Activated T-helper 1 cell treated with anti-CD3 and anti-CD28 coated beads, Interleukin-12 subunit alpha, Interleukin-12 subunit beta, Interleukin-2, Interleukin-4 antibody, amounts not matched to agents 30 ng/mL and 10 ng/mL and 1 ng/mL, durations not matched to agents 14 hours and 24 hours and 36 hours (primary cell): ENCODE measurements at regions not wholly inside any gene's neighbourhood (a gene's known extent, or its start where the extent isn't known, plus 50 kb on each side); places are given as distances from the start of the nearest gene placed in this dataset.
"Not testable (repeated sequence)": the region's sequence is repeated elsewhere in the genome, so short reads cannot be mapped to it uniquely, and the experiment has no call there.

Experiments
- DNase-seq: peaks from one replicate; pipeline ENCODE4 v3.0.0; 2021; ENCODE audit warnings: low spot score
- H3K27ac Mint-ChIP-seq: one replicate; pipeline ENCODE4 v1.8.0; 2021; ENCODE audit warnings: mild to moderate bottlenecking, mixed read lengths
- H3K27me3 Mint-ChIP-seq: one replicate; pipeline ENCODE4 v1.8.0; 2022; ENCODE audit warnings: mild to moderate bottlenecking, moderate library complexity, mixed read lengths; ENCODE audit not compliant: insufficient read depth
- H3K36me3 Mint-ChIP-seq: one replicate; pipeline ENCODE4 v1.8.0; 2021; ENCODE audit warnings: low read depth, mixed read lengths
- H3K4me1 Mint-ChIP-seq: one replicate; pipeline ENCODE4 v1.8.0; 2021; ENCODE audit warnings: low read depth, mixed read lengths
- H3K4me3 Mint-ChIP-seq: one replicate; pipeline ENCODE4 v1.8.0; 2021; ENCODE audit warnings: mild to moderate bottlenecking, moderate library complexity, mixed read lengths
- H3K9me3 Mint-ChIP-seq: one replicate; pipeline ENCODE4 v1.8.0; 2021; ENCODE audit warnings: mixed read lengths
- intact Hi-C: fragments of 100-400 bp; cut with micrococcal nuclease; formaldehyde crosslinking; loops from one replicate; pipeline ENCODE4 v1.15.1; 2024

- Mint-ChIP-seq H3K36me3 (no peaks in the 10 kb centered on the region), H3K4me1 (no peaks in the 10 kb centered on the region), H3K27me3 (no peaks in the 10 kb centered on the region), H3K9me3 (no peaks in the 10 kb centered on the region), H3K4me3 (no peak overlapping the region), H3K27ac (no peak overlapping the region)
- DNase-seq = no peak
- intact Hi-C loops = no loop called here
These were observed 624.8 kb upstream of the PTBP2 start for GRCh38 chr1:96096613-96097321.

DNA sequence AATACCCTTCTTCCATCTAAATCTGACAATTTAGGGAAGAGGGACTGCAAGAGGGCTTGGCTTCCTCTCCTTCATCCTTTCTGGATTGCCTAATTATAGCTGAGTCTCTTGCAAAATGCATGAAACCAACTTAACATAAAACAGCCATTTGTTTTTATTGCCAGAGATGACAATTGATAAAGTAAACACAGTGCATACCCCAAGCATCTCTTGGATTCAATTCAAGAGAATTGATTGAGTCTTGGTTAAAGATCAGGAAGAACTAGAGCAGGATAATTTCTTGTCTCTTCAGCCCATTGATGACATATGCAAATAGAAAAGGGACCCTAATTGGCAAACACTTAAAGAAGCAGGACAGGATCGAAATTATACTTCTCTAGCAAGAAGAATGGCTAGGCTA is 617.1 kb upstream of the PTBP2 start:
- Mint-ChIP-seq H3K4me1 (no peaks in the 10 kb centered on the region), H3K27me3 (no peaks in the 10 kb centered on the region), H3K27ac (no peak overlapping the region), H3K36me3 (no peaks in the 10 kb centered on the region), H3K4me3 (no peak overlapping the region), H3K9me3 (peaks cover 4% of the 10 kb centered on the region)
- intact Hi-C loops = no loop called here
- no peak for DNase-seq

GRCh38 chr1:96104906-96105305 is 616.7 kb upstream of the PTBP2 start:
- Mint-ChIP-seq H3K4me1 (no peaks in the 10 kb centered on the region), H3K36me3 (no peaks in the 10 kb centered on the region), H3K27me3 (no peaks in the 10 kb centered on the region), H3K9me3 (peaks cover 4% of the 10 kb centered on the region), H3K4me3 (no peak overlapping the region), H3K27ac (no peak overlapping the region)
- intact Hi-C loops = no loop called here
- DNase-seq = no peak

GRCh38 chr1:96116731-96117130 is 604.9 kb upstream of the PTBP2 start:
- Mint-ChIP-seq H3K4me3 (no peak overlapping the region), H3K4me1 (no peaks in the 10 kb centered on the region), H3K27me3 (no peaks in the 10 kb centered on the region), H3K27ac (no peak overlapping the region), H3K36me3 (no peaks in the 10 kb centered on the region), H3K9me3 (no peaks in the 10 kb centered on the region)
- intact Hi-C loops = no loop called here
- no peak for DNase-seq

GRCh38 chr1:96130432-96130831 is 591.2 kb upstream of the PTBP2 start:
- H3K36me3 Mint-ChIP-seq = no peaks in the 10 kb centered on the region
- intact Hi-C loops = no loop called here
- H3K27ac Mint-ChIP-seq = no peak overlapping the region
- no peaks in the 10 kb centered on the region for H3K27me3 Mint-ChIP-seq
- no peak for DNase-seq
- no peak overlapping the region for H3K4me3 Mint-ChIP-seq
- H3K9me3 Mint-ChIP-seq = peaks cover 3% of the 10 kb centered on the region
- H3K4me1 Mint-ChIP-seq = no peaks in the 10 kb centered on the region

- no peaks in the 10 kb centered on the region for H3K27me3 Mint-ChIP-seq
- no peaks in the 10 kb centered on the region for H3K4me1 Mint-ChIP-seq
- no peak overlapping the region for H3K27ac Mint-ChIP-seq
- H3K36me3 Mint-ChIP-seq = no peaks in the 10 kb centered on the region
- no peak for DNase-seq
- intact Hi-C loops = no loop called here
- H3K9me3 Mint-ChIP-seq = peaks cover 13% of the 10 kb centered on the region
- no peak overlapping the region for H3K4me3 Mint-ChIP-seq
These were observed 576.9 kb upstream of the PTBP2 start for GRCh38 chr1:96144636-96145035.

DNA sequence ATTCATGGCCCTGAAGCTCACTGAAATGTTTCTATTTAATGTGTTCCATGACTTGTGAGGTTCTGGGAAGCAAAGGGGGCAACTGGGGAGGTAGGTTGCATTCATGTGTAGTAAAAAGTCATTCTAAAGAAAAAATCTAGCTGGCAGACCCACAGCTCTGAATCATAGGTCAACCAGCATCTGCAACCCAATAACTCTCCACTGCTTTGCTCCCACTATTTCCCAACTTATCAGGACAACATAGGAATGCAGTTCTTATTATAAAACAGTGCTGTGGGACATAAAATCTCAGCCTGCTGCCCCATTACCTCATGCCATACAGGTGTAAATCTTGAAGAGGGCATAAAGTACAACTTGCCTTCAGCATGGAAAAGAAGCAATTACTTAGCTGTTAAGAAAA is 576.1 kb upstream of the PTBP2 start:
- no peak for DNase-seq
- Mint-ChIP-seq H3K27ac (no peak overlapping the region), H3K4me1 (no peaks in the 10 kb centered on the region), H3K36me3 (no peaks in the 10 kb centered on the region), H3K9me3 (peaks cover 17% of the 10 kb centered on the region), H3K4me3 (no peak overlapping the region), H3K27me3 (no peaks in the 10 kb centered on the region)
- intact Hi-C loops = no loop called here

DNA sequence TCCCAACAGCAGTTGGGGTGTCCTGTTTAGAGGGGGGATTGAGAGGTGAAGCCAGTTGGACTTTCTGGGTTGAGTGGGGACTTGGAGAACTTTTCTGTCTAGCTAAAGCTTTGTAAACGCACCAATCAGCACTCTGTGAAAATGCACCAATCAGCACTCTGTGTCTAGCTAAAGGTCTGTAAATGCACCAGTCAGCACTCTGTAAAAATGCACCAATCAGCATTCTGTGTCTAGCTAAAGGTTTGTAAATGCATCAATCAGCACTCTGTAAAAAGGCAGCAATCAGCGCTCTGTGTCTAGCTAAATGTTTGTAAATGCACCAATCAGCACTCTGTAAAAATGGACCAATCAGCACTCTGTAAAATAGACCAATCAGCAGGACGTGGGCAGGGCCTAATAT is 568.6 kb upstream of the PTBP2 start:
- H3K27ac Mint-ChIP-seq, H3K4me3 Mint-ChIP-seq, DNase-seq, intact Hi-C loops, H3K36me3 Mint-ChIP-seq, H3K4me1 Mint-ChIP-seq, H3K27me3 Mint-ChIP-seq, H3K9me3 Mint-ChIP-seq: not testable (repeated sequence)

DNA sequence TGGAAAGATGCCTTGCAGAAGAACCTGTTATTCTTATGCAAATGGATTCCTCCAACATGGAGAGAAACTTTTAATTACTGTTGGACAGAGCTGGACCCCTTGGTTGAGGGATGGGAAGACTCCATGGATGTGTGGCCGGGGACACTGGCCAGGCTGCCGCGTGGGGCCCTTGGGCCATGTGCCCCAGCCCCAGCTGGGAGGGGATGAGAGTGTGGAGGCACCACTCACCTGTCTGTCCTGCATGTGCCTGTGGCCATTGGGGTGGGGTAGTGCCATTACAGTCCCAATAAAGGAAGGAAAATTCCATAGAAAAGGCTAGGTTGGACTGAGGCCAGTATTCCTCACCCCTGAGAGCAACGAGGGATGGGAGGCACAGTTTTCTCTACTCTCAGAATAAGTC is 564.5 kb upstream of the PTBP2 start:
- Mint-ChIP-seq H3K27ac (no peak overlapping the region), H3K36me3 (no peaks in the 10 kb centered on the region), H3K4me3 (no peak overlapping the region), H3K4me1 (no peaks in the 10 kb centered on the region), H3K9me3 (peaks cover 18% of the 10 kb centered on the region), H3K27me3 (no peaks in the 10 kb centered on the region)
- intact Hi-C loops = no loop called here
- no peak for DNase-seq

GRCh38 chr1:96159379-96159778 is 562.2 kb upstream of the PTBP2 start:
- intact Hi-C loops = no loop called here
- no peaks in the 10 kb centered on the region for H3K27me3 Mint-ChIP-seq
- peaks cover 18% of the 10 kb centered on the region for H3K9me3 Mint-ChIP-seq
- H3K4me3 Mint-ChIP-seq = no peak overlapping the region
- DNase-seq = no peak
- H3K36me3 Mint-ChIP-seq = no peaks in the 10 kb centered on the region
- no peaks in the 10 kb centered on the region for H3K4me1 Mint-ChIP-seq
- H3K27ac Mint-ChIP-seq = no peak overlapping the region

DNA sequence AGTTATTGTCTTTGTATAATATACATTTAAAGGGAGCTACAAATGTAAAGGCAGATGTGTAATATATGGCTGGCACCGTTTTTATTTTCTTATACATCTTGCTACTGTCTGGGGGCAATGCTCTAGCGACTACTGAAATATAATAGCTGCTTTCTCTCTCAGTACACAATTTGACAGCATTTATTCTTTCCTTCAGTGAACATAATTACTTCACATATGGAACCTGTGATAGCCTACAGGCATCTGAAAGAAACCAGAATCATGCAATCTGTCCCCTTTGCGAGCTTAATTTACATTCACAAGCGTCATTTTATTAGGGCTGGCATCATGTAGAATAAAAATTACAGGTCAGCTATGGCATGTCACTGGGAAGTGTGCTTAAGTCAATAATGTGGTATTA is 557.5 kb upstream of the PTBP2 start:
- Mint-ChIP-seq H3K9me3 (peaks cover 13% of the 10 kb centered on the region), H3K4me3 (no peak overlapping the region), H3K4me1 (no peaks in the 10 kb centered on the region), H3K27ac (no peak overlapping the region), H3K27me3 (no peaks in the 10 kb centered on the region), H3K36me3 (no peaks in the 10 kb centered on the region)
- DNase-seq = no peak
- intact Hi-C loops = no loop called here

DNA sequence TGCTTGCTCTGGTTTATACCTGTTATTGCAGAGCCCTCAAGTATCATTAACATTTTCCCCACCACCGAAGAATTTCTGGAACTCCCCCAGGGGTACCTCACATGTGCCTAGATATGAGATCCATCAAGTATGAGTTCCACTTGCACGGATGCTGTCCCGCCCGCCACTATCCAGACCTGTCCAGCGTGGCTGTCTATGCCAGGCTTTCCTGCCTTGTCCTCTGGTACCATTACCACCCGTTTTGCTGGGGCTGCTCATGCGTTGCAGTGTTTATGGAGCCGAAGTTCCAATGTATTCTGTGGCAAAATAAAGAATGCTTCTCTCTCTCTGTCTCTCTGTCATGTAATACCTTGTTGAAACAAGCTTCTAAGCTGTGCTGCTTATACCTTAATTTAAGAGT is 543.5 kb upstream of the PTBP2 start:
- intact Hi-C loops = no loop called here

GRCh38 chr1:96183485-96183884 is 538.1 kb upstream of the PTBP2 start:
- intact Hi-C loops = no loop called here
- DNase-seq = no peak
- Mint-ChIP-seq H3K9me3 (no peaks in the 10 kb centered on the region), H3K4me1 (no peaks in the 10 kb centered on the region), H3K36me3 (no peaks in the 10 kb centered on the region), H3K4me3 (no peak overlapping the region), H3K27me3 (no peaks in the 10 kb centered on the region), H3K27ac (no peak overlapping the region)

More for the DNA sequence above, 543.5 kb upstream of the PTBP2 start:
- Mint-ChIP-seq H3K4me3 (no peak overlapping the region), H3K4me1 (no peaks in the 10 kb centered on the region), H3K9me3 (no peaks in the 10 kb centered on the region), H3K27ac (no peak overlapping the region), H3K36me3 (no peaks in the 10 kb centered on the region), H3K27me3 (no peaks in the 10 kb centered on the region)
- no peak for DNase-seq

GRCh38 chr1:96183928-96184327 is 537.7 kb upstream of the PTBP2 start:
- no peak overlapping the region for H3K4me3 Mint-ChIP-seq
- intact Hi-C loops = no loop called here
- H3K9me3 Mint-ChIP-seq = no peaks in the 10 kb centered on the region
- no peak overlapping the region for H3K27ac Mint-ChIP-seq
- no peaks in the 10 kb centered on the region for H3K4me1 Mint-ChIP-seq
- no peaks in the 10 kb centered on the region for H3K27me3 Mint-ChIP-seq
- DNase-seq = no peak
- no peaks in the 10 kb centered on the region for H3K36me3 Mint-ChIP-seq
